ENCODE measurements at regions not wholly inside any gene's neighbourhood (a gene's known extent, or its start where the extent isn't known, plus 50 kb on each side); places are given as distances from the start of the nearest gene placed in this dataset.
"Not testable (repeated sequence)": the region's sequence is repeated elsewhere in the genome, so short reads cannot be mapped to it uniquely, and the experiment has no call there.

- ChIA-PET POLR2A (ENCODE audit: partially characterized antibody) (no interaction called here), CTCF (ENCODE audit: partially characterized antibody) (no interaction called here)
- H3K36me3 Mint-ChIP-seq = no peaks in the 10 kb centered on the region
- Histone ChIP-seq H3K27ac (ENCODE audit: low read depth, low read length) (no peak overlapping the region), H3K36me3 (ENCODE audit: insufficient read depth, low read length) (no peaks in the 10 kb centered on the region), H3K9me3 (ENCODE audit: control insufficient read depth in 1 of 2, low read length in 2 of 2) (no peaks in the 10 kb centered on the region), H3K27me3 (ENCODE audit: insufficient read depth, low read length) (no peaks in the 10 kb centered on the region), H3K4me3 (ENCODE audit: low read length in 2 of 2) (no peak overlapping the region), H3K4me1 (ENCODE audit: insufficient read depth, low read length) (no peaks in the 10 kb centered on the region)
- no peak for DNase-seq
- no peaks in the 10 kb centered on the region for H3K4me1 Mint-ChIP-seq
- H3K27ac Mint-ChIP-seq = no peak overlapping the region
- no peak overlapping the region for H3K4me3 Mint-ChIP-seq
- H3K9me3 Mint-ChIP-seq = peaks cover 0 to 6% (median 3%) of the 10 kb centered on the region in 8 donors
- intact Hi-C loops (cut with micrococcal nuclease) = no loop called here
- no peaks in the 10 kb centered on the region for H3K27me3 Mint-ChIP-seq
Observed at GRCh38 chr3:104316118-104316517, 1050.6 kb upstream of the ALCAM start.

- peaks cover 2 to 15% (median 8%) of the 10 kb centered on the region in 8 donors for H3K9me3 Mint-ChIP-seq
- intact Hi-C loops (cut with micrococcal nuclease) = no loop called here
- Histone ChIP-seq H3K4me3 (ENCODE audit: low read length in 2 of 2) (no peak overlapping the region), H3K27me3 (ENCODE audit: insufficient read depth, low read length) (no peaks in the 10 kb centered on the region), H3K27ac (ENCODE audit: low read depth, low read length) (no peak overlapping the region), H3K9me3 (ENCODE audit: control insufficient read depth in 1 of 2, low read length in 2 of 2) (no peaks in the 10 kb centered on the region), H3K4me1 (ENCODE audit: insufficient read depth, low read length) (no peaks in the 10 kb centered on the region), H3K36me3 (ENCODE audit: insufficient read depth, low read length) (no peaks in the 10 kb centered on the region)
- DNase-seq = no peak
- H3K4me3 Mint-ChIP-seq = no peak overlapping the region
- POLR2A ChIA-PET (ENCODE audit: partially characterized antibody) = no interaction called here
- no peaks in the 10 kb centered on the region for H3K36me3 Mint-ChIP-seq
- CTCF ChIA-PET (ENCODE audit: partially characterized antibody) = no interaction called here
- H3K4me1 Mint-ChIP-seq = no peaks in the 10 kb centered on the region
- H3K27me3 Mint-ChIP-seq = no peaks in the 10 kb centered on the region
- peak overlapping the region in 1 of 7 donors; percentile 13 for H3K27ac Mint-ChIP-seq
Observed at GRCh38 chr3:104323226-104323625, 1043.5 kb upstream of the ALCAM start.

- H3K9me3 ChIP-seq (ENCODE audit: control insufficient read depth in 1 of 2, low read length in 2 of 2) = no peaks in the 10 kb centered on the region
- H3K27ac ChIP-seq (ENCODE audit: low read depth, low read length) = no peak overlapping the region
- POLR2A ChIA-PET (ENCODE audit: partially characterized antibody) = no interaction called here
- Mint-ChIP-seq H3K9me3 (peaks cover 0 to 2% (median 0%) of the 10 kb centered on the region in 8 donors), H3K4me3 (no peak overlapping the region), H3K27ac (no peak overlapping the region), H3K36me3 (no peaks in the 10 kb centered on the region), H3K27me3 (peaks cover 0 to 3% of the 10 kb centered on the region in 2 donors), H3K4me1 (no peaks in the 10 kb centered on the region)
- no peak for DNase-seq
- intact Hi-C loops (cut with micrococcal nuclease) = no loop called here
- H3K27me3 ChIP-seq (ENCODE audit: insufficient read depth, low read length) = no peaks in the 10 kb centered on the region
- no peak overlapping the region for H3K4me3 ChIP-seq (ENCODE audit: low read length in 2 of 2)
- no peaks in the 10 kb centered on the region for H3K4me1 ChIP-seq (ENCODE audit: insufficient read depth, low read length)
- CTCF ChIA-PET (ENCODE audit: partially characterized antibody) = no interaction called here
- no peaks in the 10 kb centered on the region for H3K36me3 ChIP-seq (ENCODE audit: insufficient read depth, low read length)
Observed at GRCh38 chr3:104347291-104347690, 1019.4 kb upstream of the ALCAM start.

- peaks cover 0 to 2% (median 0%) of the 10 kb centered on the region in 8 donors for H3K9me3 Mint-ChIP-seq
- no peaks in the 10 kb centered on the region for H3K9me3 ChIP-seq (ENCODE audit: control insufficient read depth in 1 of 2, low read length in 2 of 2)
- POLR2A ChIA-PET (ENCODE audit: partially characterized antibody) = no interaction called here
- peaks cover 0 to 3% of the 10 kb centered on the region in 2 donors for H3K27me3 Mint-ChIP-seq
- no peaks in the 10 kb centered on the region for H3K4me1 ChIP-seq (ENCODE audit: insufficient read depth, low read length)
- no peaks in the 10 kb centered on the region for H3K4me1 Mint-ChIP-seq
- H3K27me3 ChIP-seq (ENCODE audit: insufficient read depth, low read length) = no peaks in the 10 kb centered on the region
- DNase-seq = no peak
- H3K27ac Mint-ChIP-seq = no peak overlapping the region
- H3K4me3 Mint-ChIP-seq = no peak overlapping the region
- CTCF ChIA-PET (ENCODE audit: partially characterized antibody) = no interaction called here
- H3K36me3 ChIP-seq (ENCODE audit: insufficient read depth, low read length) = no peaks in the 10 kb centered on the region
- intact Hi-C loops (cut with micrococcal nuclease) = no loop called here
- H3K4me3 ChIP-seq (ENCODE audit: low read length in 2 of 2) = no peak overlapping the region
- H3K27ac ChIP-seq (ENCODE audit: low read depth, low read length) = no peak overlapping the region
- no peaks in the 10 kb centered on the region for H3K36me3 Mint-ChIP-seq
Observed at GRCh38 chr3:104349836-104350235, 1016.9 kb upstream of the ALCAM start.

- H3K36me3 Mint-ChIP-seq = no peaks in the 10 kb centered on the region
- H3K4me3 Mint-ChIP-seq = no peak overlapping the region
- ChIA-PET POLR2A (ENCODE audit: partially characterized antibody) (no interaction called here), CTCF (ENCODE audit: partially characterized antibody) (no interaction called here)
- no peak overlapping the region for H3K27ac Mint-ChIP-seq
- intact Hi-C loops (cut with micrococcal nuclease) = no loop called here
- H3K27ac ChIP-seq (ENCODE audit: low read depth, low read length) = no peak overlapping the region
- H3K9me3 Mint-ChIP-seq = peaks cover 0 to 2% (median 0%) of the 10 kb centered on the region in 8 donors
- no peaks in the 10 kb centered on the region for H3K4me1 ChIP-seq (ENCODE audit: insufficient read depth, low read length)
- no peaks in the 10 kb centered on the region for H3K27me3 Mint-ChIP-seq
- no peaks in the 10 kb centered on the region for H3K9me3 ChIP-seq (ENCODE audit: control insufficient read depth in 1 of 2, low read length in 2 of 2)
- no peak overlapping the region for H3K4me3 ChIP-seq (ENCODE audit: low read length in 2 of 2)
- H3K4me1 Mint-ChIP-seq = no peaks in the 10 kb centered on the region
- no peaks in the 10 kb centered on the region for H3K36me3 ChIP-seq (ENCODE audit: insufficient read depth, low read length)
- no peaks in the 10 kb centered on the region for H3K27me3 ChIP-seq (ENCODE audit: insufficient read depth, low read length)
- DNase-seq = no peak
Observed at GRCh38 chr3:104353951-104354350, 1012.8 kb upstream of the ALCAM start.

- no peak overlapping the region for H3K27ac ChIP-seq (ENCODE audit: low read depth, low read length)
- Mint-ChIP-seq H3K36me3 (no peaks in the 10 kb centered on the region), H3K4me3 (no peak overlapping the region), H3K4me1 (no peaks in the 10 kb centered on the region), H3K27me3 (no peaks in the 10 kb centered on the region), H3K9me3 (peaks cover 0 to 2% (median 0%) of the 10 kb centered on the region in 8 donors), H3K27ac (no peak overlapping the region)
- ChIA-PET CTCF (ENCODE audit: partially characterized antibody) (no interaction called here), POLR2A (ENCODE audit: partially characterized antibody) (no interaction called here)
- H3K36me3 ChIP-seq (ENCODE audit: insufficient read depth, low read length) = no peaks in the 10 kb centered on the region
- H3K4me3 ChIP-seq (ENCODE audit: low read length in 2 of 2) = no peak overlapping the region
- intact Hi-C loops (cut with micrococcal nuclease) = no loop called here
- no peak for DNase-seq
- no peaks in the 10 kb centered on the region for H3K4me1 ChIP-seq (ENCODE audit: insufficient read depth, low read length)
- H3K27me3 ChIP-seq (ENCODE audit: insufficient read depth, low read length) = no peaks in the 10 kb centered on the region
- H3K9me3 ChIP-seq (ENCODE audit: control insufficient read depth in 1 of 2, low read length in 2 of 2) = no peaks in the 10 kb centered on the region
Observed at GRCh38 chr3:104359546-104359945, 1007.2 kb upstream of the ALCAM start.

- H3K4me1 Mint-ChIP-seq = no peaks in the 10 kb centered on the region
- Histone ChIP-seq H3K9me3 (ENCODE audit: control insufficient read depth in 1 of 2, low read length in 2 of 2) (no peaks in the 10 kb centered on the region), H3K27me3 (ENCODE audit: insufficient read depth, low read length) (no peaks in the 10 kb centered on the region), H3K27ac (ENCODE audit: low read depth, low read length) (no peak overlapping the region), H3K4me3 (ENCODE audit: low read length in 2 of 2) (no peak overlapping the region), H3K36me3 (ENCODE audit: insufficient read depth, low read length) (no peaks in the 10 kb centered on the region), H3K4me1 (ENCODE audit: insufficient read depth, low read length) (no peaks in the 10 kb centered on the region)
- H3K4me3 Mint-ChIP-seq = no peak overlapping the region
- peaks cover 0 to 2% (median 0%) of the 10 kb centered on the region in 8 donors for H3K9me3 Mint-ChIP-seq
- H3K27ac Mint-ChIP-seq = no peak overlapping the region
- CTCF ChIA-PET (ENCODE audit: partially characterized antibody) = no interaction called here
- DNase-seq = no peak
- no peaks in the 10 kb centered on the region for H3K36me3 Mint-ChIP-seq
- H3K27me3 Mint-ChIP-seq = no peaks in the 10 kb centered on the region
- intact Hi-C loops (cut with micrococcal nuclease) = no loop called here
- POLR2A ChIA-PET (ENCODE audit: partially characterized antibody) = no interaction called here
Observed at GRCh38 chr3:104360038-104360437, 1006.7 kb upstream of the ALCAM start.

GRCh38 chr3:104361748-104362147, 1005.0 kb upstream of the ALCAM start:
- CTCF ChIA-PET (ENCODE audit: partially characterized antibody); H3K27ac ChIP-seq (ENCODE audit: low read depth, low read length); H3K4me3 ChIP-seq (ENCODE audit: low read length in 2 of 2); H3K9me3 ChIP-seq (ENCODE audit: control insufficient read depth in 1 of 2, low read length in 2 of 2); H3K36me3 ChIP-seq (ENCODE audit: insufficient read depth, low read length); H3K4me3 Mint-ChIP-seq; H3K4me1 Mint-ChIP-seq; H3K4me1 ChIP-seq (ENCODE audit: insufficient read depth, low read length); DNase-seq; H3K27me3 Mint-ChIP-seq; H3K36me3 Mint-ChIP-seq; intact Hi-C loops (cut with micrococcal nuclease); POLR2A ChIA-PET (ENCODE audit: partially characterized antibody); H3K9me3 Mint-ChIP-seq; H3K27me3 ChIP-seq (ENCODE audit: insufficient read depth, low read length): not testable (repeated sequence)
- peak overlapping the region in 1 of 7 donors; percentile 47 for H3K27ac Mint-ChIP-seq
